Thymus (tissue), 11 donors: ENCODE measurements at regions not wholly inside any gene's neighbourhood (a gene's known extent, or its start where the extent isn't known, plus 50 kb on each side); places are given as distances from the start of the nearest gene placed in this dataset.

ENCODE experiments used
- DNase-seq, 9 donors: peaks; one replicate each; pipeline ENCODE4 v3.0.0-alpha.2; 2013; ENCODE audit warnings: low spot score in 9 of 9, low read depth in 6 of 9, missing footprints in 1 of 9
- H3K27ac ChIP-seq, 2 donors: one replicate each; pipeline ENCODE4 v1.5.1; 2013; ENCODE audit warnings: control low read depth in 1 of 2, low read depth in 1 of 2, low read length in 1 of 2, mild to moderate bottlenecking in 1 of 2, moderate library complexity in 1 of 2
- H3K27me3 ChIP-seq, 2 donors: one replicate each; pipeline ENCODE4 v1.5.1; 2013; ENCODE audit warnings: low read length in 1 of 2; ENCODE audit not compliant: control insufficient read depth in 2 of 2, insufficient read depth in 1 of 2
- H3K36me3 ChIP-seq, 2 donors: one replicate each; pipeline ENCODE4 v1.5.1; 2013; ENCODE audit warnings: low read length in 1 of 2, mild to moderate bottlenecking in 1 of 2, moderate library complexity in 1 of 2; ENCODE audit not compliant: control insufficient read depth in 2 of 2, insufficient read depth in 2 of 2
- H3K4me1 ChIP-seq, 2 donors: one replicate each; pipeline ENCODE4 v1.5.1; 2013; ENCODE audit warnings: low read length in 2 of 2; ENCODE audit not compliant: control insufficient read depth in 2 of 2, insufficient read depth in 2 of 2
- H3K4me3 ChIP-seq, 2 donors: one replicate each; pipeline ENCODE4 v1.5.1; 2013; ENCODE audit warnings: low read length in 2 of 2, control low read depth in 1 of 2, mild to moderate bottlenecking in 1 of 2
- H3K9me3 ChIP-seq, 2 donors: one replicate each; pipeline ENCODE4 v1.5.1; 2013; ENCODE audit warnings: low read length in 1 of 2, mild to moderate bottlenecking in 1 of 2; ENCODE audit not compliant: control insufficient read depth in 2 of 2, insufficient read depth in 1 of 2
- WGBS: extraction: QIAGEN DNeasy Blood & Tissue Kit; methylation state at CpG from one replicate; pipeline ENCODE4 v1.1.7; 2013; 5-methylcytosine and 5-hydroxymethylcytosine counted together
- donor health status: healthy.

DNA sequence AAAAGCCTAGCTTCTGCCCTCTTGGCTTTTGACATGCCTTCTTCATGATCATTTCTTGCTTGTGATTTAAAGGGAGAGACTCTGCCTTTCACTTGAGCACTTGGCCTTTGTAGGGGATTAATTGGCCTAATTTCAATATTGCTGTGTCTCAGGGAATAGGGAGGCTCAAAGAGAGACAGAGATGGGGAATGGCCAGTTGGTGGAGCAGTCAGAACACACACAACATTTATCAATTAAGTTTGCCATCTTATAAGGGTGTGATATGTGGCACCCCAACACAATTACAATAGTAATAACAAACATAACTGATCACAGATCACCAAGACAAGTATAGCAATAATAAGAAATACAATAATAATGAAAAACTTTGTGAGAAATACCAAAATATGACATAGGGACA, 122.5 kb upstream of the VCX start:
- no peak overlapping the region for H3K27ac ChIP-seq
- no peak overlapping the region for H3K4me3 ChIP-seq
- no peaks in the 10 kb centered on the region for H3K27me3 ChIP-seq
- no peaks in the 10 kb centered on the region for H3K4me1 ChIP-seq
- no peaks in the 10 kb centered on the region for H3K9me3 ChIP-seq
- DNase-seq: no peak
- no peaks in the 10 kb centered on the region for H3K36me3 ChIP-seq

DNA sequence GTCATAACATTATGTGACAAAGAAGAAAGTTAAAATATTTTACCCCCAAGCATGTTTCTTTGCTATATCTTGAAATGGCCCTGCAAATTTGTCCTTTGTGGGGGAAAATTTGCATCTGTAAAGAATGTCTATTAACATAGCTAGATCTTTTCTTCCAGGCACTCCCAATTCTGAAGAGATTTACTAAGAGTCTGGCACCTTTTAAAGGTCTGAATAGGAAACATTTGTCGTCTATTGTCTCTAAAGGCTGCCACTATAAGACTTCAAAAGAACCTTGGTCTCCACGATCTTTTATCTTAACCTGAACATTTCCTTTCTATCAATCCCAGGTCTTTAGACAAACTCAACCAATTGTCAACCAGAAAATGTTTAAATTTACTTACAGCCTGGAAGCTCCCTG, 128.6 kb upstream of the VCX start:
- Histone ChIP-seq H3K27me3 (no peaks in the 10 kb centered on the region), H3K9me3 (no peaks in the 10 kb centered on the region), H3K36me3 (no peaks in the 10 kb centered on the region), H3K27ac (no peak overlapping the region), H3K4me3 (no peak overlapping the region), H3K4me1 (no peaks in the 10 kb centered on the region)
- DNase-seq: no peak
- 24% methylated on average over 2 of the region's 2 CpGs for WGBS

DNA sequence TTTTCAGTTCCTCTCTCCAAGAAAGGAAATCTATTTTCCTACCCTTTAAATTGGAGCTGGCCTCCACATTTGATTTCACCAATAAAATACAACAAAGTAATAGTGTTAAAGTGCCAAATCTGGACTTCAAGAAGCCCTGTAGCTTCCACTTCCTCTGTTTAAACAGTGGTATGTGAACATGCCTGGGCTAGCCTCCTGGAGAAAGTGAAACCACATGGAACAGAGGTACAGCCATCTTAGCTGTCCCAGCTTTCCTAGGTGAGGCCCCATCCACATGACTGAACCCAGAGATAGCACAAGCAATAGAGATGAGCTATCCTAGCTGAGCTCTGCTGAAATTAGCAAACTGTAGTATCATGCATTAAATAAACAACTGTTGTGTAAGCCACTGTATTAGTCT, 131.8 kb upstream of the VCX start:
- no peak overlapping the region for H3K27ac ChIP-seq
- no peaks in the 10 kb centered on the region for H3K27me3 ChIP-seq
- H3K4me3 ChIP-seq: no peak overlapping the region
- no peaks in the 10 kb centered on the region for H3K36me3 ChIP-seq
- H3K9me3 ChIP-seq: no peaks in the 10 kb centered on the region
- no peak for DNase-seq
- H3K4me1 ChIP-seq: no peaks in the 10 kb centered on the region

DNA sequence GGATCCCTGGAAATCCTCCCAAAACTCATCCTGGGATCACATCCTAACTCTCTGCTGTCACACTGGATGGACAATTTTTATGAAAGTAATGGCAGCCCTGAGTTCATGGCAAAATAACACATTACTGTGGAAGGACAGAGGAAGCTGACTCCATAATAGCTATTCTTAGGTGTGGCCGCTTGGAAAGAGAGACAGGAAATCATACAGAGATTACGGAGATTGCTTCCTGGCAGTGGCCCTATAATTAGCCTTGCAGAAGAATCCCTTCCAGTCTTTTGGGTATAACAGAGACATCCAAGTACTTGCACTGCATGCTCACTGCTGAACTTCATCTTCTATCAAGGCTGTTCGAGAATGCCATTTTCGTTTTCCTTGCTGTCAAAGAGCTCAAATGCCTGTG, 133.1 kb upstream of the VCX start:
- Histone ChIP-seq H3K4me1 (no peaks in the 10 kb centered on the region), H3K27me3 (no peaks in the 10 kb centered on the region), H3K36me3 (no peaks in the 10 kb centered on the region), H3K4me3 (no peak overlapping the region), H3K27ac (no peak overlapping the region), H3K9me3 (no peaks in the 10 kb centered on the region)
- WGBS: 69% methylated on average over 4 of the region's 4 CpGs
- no peak for DNase-seq

DNA sequence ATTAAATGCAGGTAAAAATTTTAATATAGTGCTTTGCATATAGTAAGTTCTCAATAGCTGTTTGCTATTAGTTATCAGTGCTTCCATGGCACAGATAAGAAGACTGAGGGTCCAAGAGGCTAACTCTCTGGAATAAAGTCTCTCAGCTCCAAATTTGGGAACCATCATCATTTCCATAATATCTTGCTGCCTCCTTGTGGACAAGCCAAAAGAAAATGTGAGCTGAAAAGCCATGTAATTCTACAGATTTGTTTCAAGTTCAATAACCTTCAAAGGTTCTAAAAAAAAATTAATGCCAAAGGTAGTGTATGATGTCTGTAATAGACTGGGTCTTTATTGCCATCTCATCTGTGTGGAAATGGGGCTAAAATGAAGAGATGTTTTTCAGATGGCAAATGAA, 136.9 kb upstream of the VCX start:
- DNase-seq: no peak
- no peaks in the 10 kb centered on the region for H3K27me3 ChIP-seq

DNA sequence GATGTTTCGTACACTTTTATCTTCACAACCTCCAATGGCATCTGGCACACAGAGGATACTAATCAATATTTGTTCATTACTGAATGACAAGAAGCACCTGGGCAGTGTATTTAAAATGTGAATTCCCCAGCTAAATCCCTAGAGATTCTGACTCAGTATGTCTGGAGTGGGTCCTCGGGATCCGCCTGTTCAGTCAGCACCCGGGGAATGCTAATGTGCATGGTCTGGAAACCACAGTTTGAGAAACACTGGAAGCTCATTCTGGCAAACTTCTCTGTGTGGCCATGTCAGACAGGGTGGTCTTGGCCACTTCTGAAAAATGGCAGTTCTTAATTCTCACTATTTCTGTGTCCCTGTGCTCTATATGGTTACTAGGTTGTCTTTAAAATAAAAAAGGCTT, 138.8 kb upstream of the VCX start:
- no peak for DNase-seq
- Histone ChIP-seq H3K4me3 (no peak overlapping the region), H3K27me3 (no peaks in the 10 kb centered on the region), H3K27ac (no peak overlapping the region), H3K4me1 (no peaks in the 10 kb centered on the region), H3K36me3 (no peaks in the 10 kb centered on the region), H3K9me3 (no peaks in the 10 kb centered on the region)
- 95% methylated on average over 4 of the region's 4 CpGs for WGBS

More for the DNA sequence above, 136.9 kb upstream of the VCX start:
- Histone ChIP-seq H3K4me3 (no peak overlapping the region), H3K27ac (no peak overlapping the region), H3K9me3 (no peaks in the 10 kb centered on the region), H3K4me1 (no peaks in the 10 kb centered on the region), H3K36me3 (no peaks in the 10 kb centered on the region)

DNA sequence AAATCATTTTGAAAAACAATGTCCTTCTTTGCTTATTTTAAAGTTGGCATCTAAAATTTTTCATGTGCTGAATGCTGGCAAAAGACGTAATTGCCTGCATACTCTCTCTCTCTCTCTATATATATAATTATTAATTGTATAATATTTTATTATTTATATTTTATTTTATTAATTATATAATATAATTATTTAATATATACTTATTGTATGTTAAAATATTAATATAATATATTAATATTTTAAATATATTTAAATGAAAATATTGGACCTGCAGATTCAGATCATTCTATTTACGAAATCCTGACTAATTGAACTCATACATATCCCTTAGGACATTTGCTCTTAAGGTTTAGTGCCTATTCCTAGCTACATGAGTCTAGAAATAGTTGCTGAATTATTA, 144.7 kb upstream of the VCX start:
- 91% methylated on average over 2 of the region's 2 CpGs for WGBS
- Histone ChIP-seq H3K4me3 (no peak overlapping the region), H3K9me3 (no peaks in the 10 kb centered on the region), H3K27ac (no peak overlapping the region), H3K4me1 (no peaks in the 10 kb centered on the region), H3K27me3 (no peaks in the 10 kb centered on the region), H3K36me3 (no peaks in the 10 kb centered on the region)
- DNase-seq: no peak

DNA sequence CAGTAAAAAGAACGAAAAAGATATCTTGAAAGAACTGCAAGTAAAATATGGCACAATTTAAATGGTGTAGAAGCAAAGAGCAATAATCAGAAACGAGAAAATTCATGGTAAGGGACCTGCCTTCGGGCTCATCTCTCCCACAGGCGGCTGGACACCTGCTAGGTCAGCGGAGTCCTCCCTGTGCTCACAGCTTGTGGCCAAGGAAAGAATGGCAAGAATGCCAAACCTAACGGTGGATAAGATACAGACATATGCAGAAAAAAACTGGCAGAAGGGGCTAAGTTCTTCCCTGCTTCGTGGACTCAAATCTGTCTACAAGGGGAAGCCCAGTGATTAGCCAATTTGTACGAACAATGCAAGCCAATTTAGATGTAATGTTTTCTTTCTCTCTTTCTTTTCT, 152.1 kb upstream of the VCX start:
- H3K36me3 ChIP-seq: no peaks in the 10 kb centered on the region
- DNase-seq: no peak
- no peak overlapping the region for H3K4me3 ChIP-seq
- H3K9me3 ChIP-seq: no peaks in the 10 kb centered on the region
- H3K27me3 ChIP-seq: no peaks in the 10 kb centered on the region
- no peaks in the 10 kb centered on the region for H3K4me1 ChIP-seq
- no peak overlapping the region for H3K27ac ChIP-seq
- 55% methylated on average over 8 of the region's 8 CpGs for WGBS

DNA sequence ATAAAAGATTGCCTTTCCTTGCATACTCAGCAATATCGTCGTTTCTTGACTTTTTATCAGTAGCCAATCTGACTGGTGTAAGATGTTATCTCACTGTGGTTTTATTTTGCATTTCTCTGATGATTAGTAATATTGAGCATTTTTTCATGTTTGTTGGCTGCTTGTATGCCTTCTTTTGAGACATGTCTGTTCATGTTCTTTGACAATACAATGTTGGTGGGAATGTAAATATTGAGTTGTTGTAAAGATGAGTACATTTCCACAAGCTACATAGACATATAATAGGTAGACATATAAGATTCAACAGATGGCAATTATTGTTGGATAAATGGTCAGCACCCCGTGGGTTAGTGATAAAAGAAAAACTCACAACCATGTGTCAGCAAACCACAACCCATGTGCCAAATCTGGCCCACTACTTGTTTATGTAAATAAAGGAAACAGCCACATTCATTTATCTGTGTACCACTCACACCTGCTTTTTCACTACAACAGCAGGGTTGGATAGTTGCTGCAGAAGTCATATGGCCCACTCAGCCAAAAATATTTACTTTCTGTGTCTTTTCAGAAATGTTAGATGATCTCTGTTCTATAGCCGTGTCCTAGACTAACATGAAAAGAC, 153.1 kb upstream of the VCX start:
- H3K4me1 ChIP-seq: no peaks in the 10 kb centered on the region
- no peak for DNase-seq
- 79% methylated on average over 4 of the region's 4 CpGs for WGBS

DNA sequence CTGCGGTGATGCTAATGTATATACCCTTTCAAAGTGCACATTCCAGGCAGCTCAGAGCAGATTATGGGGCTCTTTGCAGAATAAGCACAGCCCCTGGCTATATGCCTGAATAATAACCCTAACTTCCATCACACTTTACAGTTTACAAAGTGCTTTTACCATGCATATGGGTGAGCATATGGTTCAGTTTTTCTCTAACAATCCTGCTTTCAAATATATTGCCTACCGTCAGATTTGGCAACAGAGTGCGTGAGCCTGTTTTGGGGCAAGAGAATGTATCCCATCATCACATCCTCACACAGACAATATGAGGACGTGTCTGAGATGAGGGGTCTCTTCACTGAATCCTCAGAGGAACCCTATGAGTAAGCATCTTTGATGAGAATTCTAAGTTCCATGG, 162.8 kb upstream of the VCX start:
- Histone ChIP-seq H3K4me1 (no peaks in the 10 kb centered on the region), H3K36me3 (no peaks in the 10 kb centered on the region), H3K4me3 (no peak overlapping the region), H3K27ac (no peak overlapping the region), H3K27me3 (no peaks in the 10 kb centered on the region), H3K9me3 (no peaks in the 10 kb centered on the region)
- WGBS: 92% methylated on average over 4 of the region's 4 CpGs
- DNase-seq: no peak

More for the DNA sequence above, 153.1 kb upstream of the VCX start:
- H3K27ac ChIP-seq: no peak overlapping the region
- H3K36me3 ChIP-seq: no peaks in the 10 kb centered on the region
- no peak overlapping the region for H3K4me3 ChIP-seq
- H3K9me3 ChIP-seq: no peaks in the 10 kb centered on the region
- no peaks in the 10 kb centered on the region for H3K27me3 ChIP-seq
